ENCODE measurements at regions not wholly inside any gene's neighbourhood (a gene's known extent, or its start where the extent isn't known, plus 50 kb on each side); places are given as distances from the start of the nearest gene placed in this dataset.

GRCh38 chr2:45167920-45168629 lies 158.8 kb upstream of the SIX2 start:
- no peak for TF ChIP-seq SPI1 (IDR thresholded peaks at IDR 0.05; ENCODE audit: borderline replicate concordance, low read depth)
- TF ChIP-seq POLR2AphosphoS5 (IDR thresholded peaks at IDR 0.05; ENCODE audit: low read depth): no peak
- TF ChIP-seq GABPA (IDR thresholded peaks at IDR 0.05; ENCODE audit: low read depth): no peak
- TF ChIP-seq REST (IDR thresholded peaks at IDR 0.05; ENCODE audit: insufficient replicate concordance, low read depth): no peak
- TF ChIP-seq CTCF (IDR thresholded peaks at IDR 0.05; ENCODE audit: insufficient read depth, low read length): no peak
- Histone ChIP-seq H3K27ac (replicated peaks) (no peak overlapping the region), H3K27me3 (ENCODE audit: insufficient read depth, poor library complexity, severe bottlenecking) (peaks cover 59% of the 10 kb centered on the region)

GRCh38 chr2:45166229-45166890 lies 157.1 kb upstream of the SIX2 start:
- no peak for TF ChIP-seq REST (IDR thresholded peaks at IDR 0.05; ENCODE audit: insufficient replicate concordance, low read depth)
- Histone ChIP-seq H3K27me3 (ENCODE audit: insufficient read depth, poor library complexity, severe bottlenecking) (peaks cover 47% of the 10 kb centered on the region), H3K4me3 (replicated peaks; ENCODE audit: insufficient read depth, low read length) (no peak overlapping the region), H3K27ac (replicated peaks) (no peak overlapping the region)
- DNase-seq (ENCODE audit: low read depth in 1 of 2, low spot score in 1 of 2): no peak

More at GRCh38 chr2:45167920-45168629, 158.8 kb upstream of the SIX2 start:
- no peak for DNase-seq (ENCODE audit: low read depth in 1 of 2, low spot score in 1 of 2)
- no peak overlapping the region for H3K4me3 ChIP-seq (replicated peaks; ENCODE audit: insufficient read depth, low read length)

GRCh38 chr2:45162711-45163110 lies 153.5 kb upstream of the SIX2 start:
- no peak for DNase-seq (ENCODE audit: low read depth in 1 of 2, low spot score in 1 of 2)
- TF ChIP-seq REST (IDR thresholded peaks at IDR 0.05; ENCODE audit: insufficient replicate concordance, low read depth) (no peak), SPI1 (IDR thresholded peaks at IDR 0.05; ENCODE audit: borderline replicate concordance, low read depth) (no peak), POLR2AphosphoS5 (IDR thresholded peaks at IDR 0.05; ENCODE audit: low read depth) (no peak), GABPA (IDR thresholded peaks at IDR 0.05; ENCODE audit: low read depth) (no peak), CTCF (IDR thresholded peaks at IDR 0.05; ENCODE audit: insufficient read depth, low read length) (no peak)
- H3K4me3 ChIP-seq (replicated peaks; ENCODE audit: insufficient read depth, low read length): no peak overlapping the region
- H3K27ac ChIP-seq (replicated peaks): no peak overlapping the region
- peaks cover 16% of the 10 kb centered on the region for H3K27me3 ChIP-seq (ENCODE audit: insufficient read depth, poor library complexity, severe bottlenecking)
